A673 (cell line): ENCODE measurements at regions not wholly inside any gene's neighbourhood (a gene's known extent, or its start where the extent isn't known, plus 50 kb on each side); places are given as distances from the start of the nearest gene placed in this dataset.

ENCODE experiments used
- BruUV-seq: library from RNA; stranded (reverse); fragments of 400-500 nt; replicated peaks from 2 replicates; lab custom pipeline; 2021; lab: Mats Ljungman, UMichigan
- CTCF ChIA-PET: fragments of 300-600 bp; sonication (Branson Sonifier 250); formaldehyde crosslinking; loops from one replicate; lab custom pipeline; 2022; ENCODE audit warnings: antibody characterized with exemption; lab: Charles Lee
- POLR2A ChIA-PET: fragments of 300-600 bp; sonication (Branson Sonifier 250); formaldehyde crosslinking; loops from one replicate; lab custom pipeline; 2022; ENCODE audit warnings: antibody characterized with exemption; ENCODE audit not compliant: low non-redundant PET; lab: Charles Lee
- DNase-seq: peaks from one replicate; pipeline ENCODE4 v3.0.0-alpha.2; 2015; ENCODE audit warnings: low spot score
- H3K27ac ChIP-seq: fragments of 200-600 bp; sonication (generic); 2 replicates; pipeline ENCODE4 v1.5.1; 2016; ENCODE audit warnings: mixed run types, low read depth, mild to moderate bottlenecking, mixed read lengths, antibody characterized with exemption, low read length; ENCODE audit not compliant: poor library complexity, severe bottlenecking
- H3K27me3 ChIP-seq: fragments of 200-600 bp; sonication (generic); replicated peaks from 2 replicates; pipeline ENCODE4 v1.6.1; 2017; ENCODE audit warnings: mixed run types, low read depth, mild to moderate bottlenecking, mixed read lengths, antibody characterized with exemption, low read length; ENCODE audit not compliant: insufficient read depth, poor library complexity
- H3K36me3 ChIP-seq: fragments of 200-600 bp; sonication (generic); 2 replicates; pipeline ENCODE4 v1.6.1; 2016; ENCODE audit warnings: mixed run types, mild to moderate bottlenecking, mixed read lengths, antibody characterized with exemption, low read length; ENCODE audit not compliant: insufficient read depth, poor library complexity, severe bottlenecking
- H3K4me1 ChIP-seq: fragments of 200-600 bp; sonication (generic); 2 replicates; pipeline ENCODE4 v1.6.1; 2017; ENCODE audit warnings: mixed run types, mild to moderate bottlenecking, mixed read lengths, antibody characterized with exemption, low read length; ENCODE audit not compliant: insufficient read depth, poor library complexity, severe bottlenecking
- H3K4me3 ChIP-seq: fragments of 200-600 bp; sonication (generic); 2 replicates; pipeline ENCODE4 v1.5.1; 2016; ENCODE audit warnings: low read depth, mixed run types, mild to moderate bottlenecking, mixed read lengths, low read length; ENCODE audit not compliant: poor library complexity, severe bottlenecking
- H3K9me3 ChIP-seq: fragments of 200-600 bp; sonication (generic); 2 replicates; pipeline ENCODE4 v1.6.1; 2016; ENCODE audit warnings: mixed run types, low read depth, mild to moderate bottlenecking, mixed read lengths, antibody characterized with exemption, low read length; ENCODE audit not compliant: poor library complexity, severe bottlenecking
- EZH2 ChIP-seq: fragments of 200-600 bp; sonication (generic); IDR thresholded peaks from 2 replicates; pipeline ENCODE4 v1.6.1; 2017; ENCODE audit warnings: borderline replicate concordance, low read depth, mild to moderate bottlenecking, mixed read lengths, antibody characterized with exemption, low read length; ENCODE audit not compliant: poor library complexity, severe bottlenecking
- intact Hi-C: fragments of 100-400 bp; cut with micrococcal nuclease; formaldehyde crosslinking; loops from one replicate; pipeline ENCODE4 v1.10.0; 2022; ENCODE audit not compliant: unreplicated experiment
- TF ChIP-seq, protein P1 (sequence below): fragments of 300-800, 200-600 bp; sonication (generic); conservative IDR thresholded peaks from 2 replicates; pipeline ENCODE4 v1.5.1; 2017; ENCODE audit warnings: low read depth, mild to moderate bottlenecking, antibody characterized with exemption, low read length, moderate library complexity, mixed read lengths

DNA sequence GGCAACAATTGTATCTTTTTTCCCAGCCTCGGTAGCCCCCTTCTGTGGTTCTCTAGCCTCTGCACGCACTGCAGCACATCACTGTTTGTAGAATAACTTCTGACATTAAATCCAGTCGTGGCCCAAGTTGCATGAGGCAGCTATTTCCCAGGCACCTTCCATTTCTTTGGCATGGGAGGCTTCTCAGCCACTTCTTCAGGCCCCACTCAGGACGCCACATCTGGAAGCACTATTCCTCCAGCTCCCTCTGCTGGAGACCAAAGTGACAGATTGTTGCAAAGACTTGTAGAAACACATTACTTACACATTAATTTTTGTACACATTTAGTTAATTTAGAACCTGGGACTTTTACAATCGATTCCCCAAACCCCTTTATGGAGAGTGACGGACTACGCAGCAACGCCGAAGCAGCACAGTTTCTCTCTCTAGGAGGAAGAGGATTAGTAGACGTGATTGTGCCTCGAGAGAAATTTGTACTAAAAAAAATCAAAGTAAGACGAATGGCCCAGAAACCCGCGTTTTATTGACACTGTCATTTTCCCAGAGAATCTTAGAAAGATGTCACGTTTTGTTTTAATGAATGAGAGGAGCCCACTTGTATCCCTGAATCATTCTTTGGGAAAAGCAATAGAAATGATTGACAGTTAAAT is 57.8 kb upstream of the RGPD5 start:
- CTCF ChIA-PET, result interaction anchor here (1.1 kb wide), 1 partner anchor 190 kb away, joined by 12 read pairs; no protein-coding TSS in a partner anchor

More for the DNA sequence above, 57.8 kb upstream of the RGPD5 start:
- intact Hi-C loops, result loop anchor here (1.0 kb wide), 1 partner anchor 190 kb away; no protein-coding TSS in a partner anchor
- POLR2A ChIA-PET, result no interaction called here
- no peak overlapping the region for H3K4me3 ChIP-seq
- TF ChIP-seq EZH2, result no peak
- TF ChIP-seq, protein P1, sequence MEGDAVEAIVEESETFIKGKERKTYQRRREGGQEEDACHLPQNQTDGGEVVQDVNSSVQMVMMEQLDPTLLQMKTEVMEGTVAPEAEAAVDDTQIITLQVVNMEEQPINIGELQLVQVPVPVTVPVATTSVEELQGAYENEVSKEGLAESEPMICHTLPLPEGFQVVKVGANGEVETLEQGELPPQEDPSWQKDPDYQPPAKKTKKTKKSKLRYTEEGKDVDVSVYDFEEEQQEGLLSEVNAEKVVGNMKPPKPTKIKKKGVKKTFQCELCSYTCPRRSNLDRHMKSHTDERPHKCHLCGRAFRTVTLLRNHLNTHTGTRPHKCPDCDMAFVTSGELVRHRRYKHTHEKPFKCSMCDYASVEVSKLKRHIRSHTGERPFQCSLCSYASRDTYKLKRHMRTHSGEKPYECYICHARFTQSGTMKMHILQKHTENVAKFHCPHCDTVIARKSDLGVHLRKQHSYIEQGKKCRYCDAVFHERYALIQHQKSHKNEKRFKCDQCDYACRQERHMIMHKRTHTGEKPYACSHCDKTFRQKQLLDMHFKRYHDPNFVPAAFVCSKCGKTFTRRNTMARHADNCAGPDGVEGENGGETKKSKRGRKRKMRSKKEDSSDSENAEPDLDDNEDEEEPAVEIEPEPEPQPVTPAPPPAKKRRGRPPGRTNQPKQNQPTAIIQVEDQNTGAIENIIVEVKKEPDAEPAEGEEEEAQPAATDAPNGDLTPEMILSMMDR, result peak; percentile 76
- no peaks in the 10 kb centered on the region for H3K4me1 ChIP-seq
- H3K9me3 ChIP-seq, result no peaks in the 10 kb centered on the region
- no TSS peak for BruUV-seq
- no peaks in the 10 kb centered on the region for H3K36me3 ChIP-seq
- H3K27ac ChIP-seq, result no peak overlapping the region
- no peaks in the 10 kb centered on the region for H3K27me3 ChIP-seq
- DNase-seq, result peak; percentile 71
